Calu3 (cell line): ENCODE measurements at regions not wholly inside any gene's neighbourhood (a gene's known extent, or its start where the extent isn't known, plus 50 kb on each side); places are given as distances from the start of the nearest gene placed in this dataset.

Source experiments
- BruUV-seq: library from RNA; stranded (reverse); fragments of 400-500 nt; replicated peaks from 2 replicates; lab custom pipeline; 2021; lab: Mats Ljungman, UMichigan
- CTCF ChIA-PET: fragments of 300-600 bp; sonication (Branson Sonifier 250); formaldehyde crosslinking; loops from one replicate; lab custom pipeline; 2022; ENCODE audit warnings: antibody characterized with exemption; lab: Charles Lee
- DNase-seq: peaks from one replicate; pipeline ENCODE4 v3.0.0; 2022
- H3K27ac Mint-ChIP-seq: one replicate; pipeline ENCODE4 v1.8.0; 2022; ENCODE audit warnings: mixed read lengths; ENCODE audit not compliant: unreplicated experiment
- H3K27me3 Mint-ChIP-seq: one replicate; pipeline ENCODE4 v1.8.0; 2022; ENCODE audit warnings: mixed read lengths; ENCODE audit not compliant: unreplicated experiment
- H3K36me3 Mint-ChIP-seq: one replicate; pipeline ENCODE4 v1.8.0; 2022; ENCODE audit warnings: mild to moderate bottlenecking, moderate library complexity, mixed read lengths; ENCODE audit not compliant: insufficient read depth, unreplicated experiment
- H3K4me1 Mint-ChIP-seq: one replicate; pipeline ENCODE4 v1.8.0; 2022; ENCODE audit warnings: mild to moderate bottlenecking, low read depth, mixed read lengths; ENCODE audit not compliant: unreplicated experiment
- H3K4me3 Mint-ChIP-seq: one replicate; pipeline ENCODE4 v1.8.0; 2022; ENCODE audit warnings: mild to moderate bottlenecking, low read depth, moderate library complexity, mixed read lengths; ENCODE audit not compliant: unreplicated experiment
- H3K9me3 Mint-ChIP-seq: one replicate; pipeline ENCODE4 v1.8.0; 2022; ENCODE audit warnings: low read depth, mixed read lengths; ENCODE audit not compliant: unreplicated experiment
- intact Hi-C: fragments of 100-400 bp; cut with micrococcal nuclease; formaldehyde crosslinking; loops from one replicate; pipeline ENCODE4 v1.10.0; 2022; ENCODE audit not compliant: unreplicated experiment
- TF ChIP-seq, protein P1 (sequence below): fragments of 200-600 bp; IDR thresholded peaks from one replicate; pipeline ENCODE4 v1.8.0; 2022; ENCODE audit warnings: antibody characterized with exemption; ENCODE audit not compliant: unreplicated experiment

DNA sequence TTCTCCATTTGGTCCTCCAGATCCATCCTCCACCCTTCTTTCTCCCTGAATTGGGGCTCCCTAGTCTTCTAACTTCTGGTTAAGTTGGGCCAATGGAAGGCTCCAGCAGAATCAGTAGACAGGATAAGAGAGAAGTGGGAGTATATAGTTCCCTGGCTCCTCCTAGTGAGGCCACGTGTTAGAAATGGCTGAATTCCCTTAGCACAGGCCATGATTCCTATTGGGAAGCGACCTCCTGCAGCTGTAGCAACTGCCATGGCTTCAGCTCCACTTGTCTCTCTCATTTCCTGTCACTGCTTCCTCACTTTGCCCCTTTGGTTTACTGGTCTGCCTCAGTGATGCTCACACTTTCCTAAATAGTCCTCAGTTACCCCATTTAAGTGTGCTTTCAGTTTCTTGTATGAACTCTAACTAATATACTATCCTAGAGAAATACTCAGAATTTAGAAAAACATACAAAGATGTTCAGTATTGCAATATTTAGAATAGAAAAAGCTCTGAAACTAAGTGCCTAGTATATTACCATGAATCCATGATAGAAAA lies 104.8 kb upstream of the SMARCA2 start:
- CTCF ChIA-PET: no interaction called here

DNA sequence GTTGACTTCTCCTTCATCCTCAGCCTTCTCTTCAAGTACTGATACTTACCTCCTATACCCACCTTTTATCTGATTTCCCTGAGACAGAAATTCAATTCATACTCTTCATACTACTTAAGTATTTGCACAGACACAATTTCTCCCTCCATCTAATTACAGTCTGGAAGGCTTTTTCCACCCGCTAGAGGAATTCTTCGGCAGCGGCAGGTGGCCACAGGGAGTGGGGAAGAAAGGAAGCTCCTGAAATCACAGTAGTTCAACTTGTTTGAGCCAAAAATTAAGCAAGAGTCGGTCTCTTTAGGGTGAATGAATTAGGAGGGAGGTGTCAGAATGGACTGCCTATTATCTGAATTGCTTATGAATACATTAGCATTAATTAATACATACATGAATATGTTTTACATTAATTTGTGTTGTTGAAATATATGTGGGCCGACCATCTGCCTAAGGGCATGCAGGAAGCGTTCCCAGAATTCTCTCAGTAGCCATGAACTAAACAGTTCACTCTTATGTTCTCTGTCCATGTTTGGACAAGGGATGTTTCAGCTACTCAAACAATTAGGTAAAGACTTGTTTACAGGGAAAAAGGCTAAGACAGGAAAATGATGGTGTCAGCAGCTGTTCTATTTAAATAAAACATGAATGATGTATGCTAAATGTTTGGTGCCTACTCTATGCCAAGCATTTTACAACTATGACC lies 101.4 kb upstream of the SMARCA2 start:
- TF ChIP-seq, protein P1, sequence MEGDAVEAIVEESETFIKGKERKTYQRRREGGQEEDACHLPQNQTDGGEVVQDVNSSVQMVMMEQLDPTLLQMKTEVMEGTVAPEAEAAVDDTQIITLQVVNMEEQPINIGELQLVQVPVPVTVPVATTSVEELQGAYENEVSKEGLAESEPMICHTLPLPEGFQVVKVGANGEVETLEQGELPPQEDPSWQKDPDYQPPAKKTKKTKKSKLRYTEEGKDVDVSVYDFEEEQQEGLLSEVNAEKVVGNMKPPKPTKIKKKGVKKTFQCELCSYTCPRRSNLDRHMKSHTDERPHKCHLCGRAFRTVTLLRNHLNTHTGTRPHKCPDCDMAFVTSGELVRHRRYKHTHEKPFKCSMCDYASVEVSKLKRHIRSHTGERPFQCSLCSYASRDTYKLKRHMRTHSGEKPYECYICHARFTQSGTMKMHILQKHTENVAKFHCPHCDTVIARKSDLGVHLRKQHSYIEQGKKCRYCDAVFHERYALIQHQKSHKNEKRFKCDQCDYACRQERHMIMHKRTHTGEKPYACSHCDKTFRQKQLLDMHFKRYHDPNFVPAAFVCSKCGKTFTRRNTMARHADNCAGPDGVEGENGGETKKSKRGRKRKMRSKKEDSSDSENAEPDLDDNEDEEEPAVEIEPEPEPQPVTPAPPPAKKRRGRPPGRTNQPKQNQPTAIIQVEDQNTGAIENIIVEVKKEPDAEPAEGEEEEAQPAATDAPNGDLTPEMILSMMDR: no peak
- no peak for DNase-seq
- Mint-ChIP-seq H3K27me3 (peaks cover 18% of the 10 kb centered on the region), H3K36me3 (no peaks in the 10 kb centered on the region), H3K27ac (no peak overlapping the region), H3K9me3 (peaks cover 3% of the 10 kb centered on the region), H3K4me3 (no peak overlapping the region), H3K4me1 (no peaks in the 10 kb centered on the region)
- CTCF ChIA-PET: no interaction called here
- intact Hi-C loops: no loop called here
- BruUV-seq: no TSS peak

More for the DNA sequence above, 104.8 kb upstream of the SMARCA2 start:
- BruUV-seq: no TSS peak
- Mint-ChIP-seq H3K27me3 (peaks cover 7% of the 10 kb centered on the region), H3K36me3 (no peaks in the 10 kb centered on the region), H3K4me3 (no peak overlapping the region), H3K27ac (no peak overlapping the region), H3K9me3 (peaks cover 3% of the 10 kb centered on the region), H3K4me1 (no peaks in the 10 kb centered on the region)
- intact Hi-C loops: no loop called here
- TF ChIP-seq, protein P1: no peak
- DNase-seq: no peak

DNA sequence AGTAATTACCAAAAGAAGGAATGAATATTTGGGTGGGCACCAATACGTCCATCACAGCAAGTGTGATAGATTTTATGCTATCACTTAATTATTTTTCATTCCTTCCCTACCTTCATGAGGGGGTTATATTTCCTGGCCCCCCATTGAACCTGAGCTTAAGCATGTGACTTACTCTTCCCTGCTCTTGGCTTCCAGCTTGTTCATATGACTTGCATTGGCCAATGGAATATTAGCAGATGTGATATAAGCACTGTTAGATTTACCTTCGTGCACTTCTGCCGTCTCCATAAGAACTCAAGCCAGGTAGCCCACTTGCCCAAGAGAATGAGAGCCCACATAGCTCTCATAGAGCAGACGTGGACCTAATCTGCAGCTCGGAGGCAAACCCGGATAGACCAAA lies 99.1 kb upstream of the SMARCA2 start:
- TF ChIP-seq, protein P1: no peak
- Mint-ChIP-seq H3K27ac (no peak overlapping the region), H3K4me1 (no peaks in the 10 kb centered on the region), H3K36me3 (no peaks in the 10 kb centered on the region), H3K4me3 (peak overlapping the region; percentile 34), H3K9me3 (peaks cover 3% of the 10 kb centered on the region), H3K27me3 (peaks cover 26% of the 10 kb centered on the region)
- intact Hi-C loops: no loop called here
- DNase-seq: no peak
- BruUV-seq: no TSS peak
- CTCF ChIA-PET: no interaction called here

DNA sequence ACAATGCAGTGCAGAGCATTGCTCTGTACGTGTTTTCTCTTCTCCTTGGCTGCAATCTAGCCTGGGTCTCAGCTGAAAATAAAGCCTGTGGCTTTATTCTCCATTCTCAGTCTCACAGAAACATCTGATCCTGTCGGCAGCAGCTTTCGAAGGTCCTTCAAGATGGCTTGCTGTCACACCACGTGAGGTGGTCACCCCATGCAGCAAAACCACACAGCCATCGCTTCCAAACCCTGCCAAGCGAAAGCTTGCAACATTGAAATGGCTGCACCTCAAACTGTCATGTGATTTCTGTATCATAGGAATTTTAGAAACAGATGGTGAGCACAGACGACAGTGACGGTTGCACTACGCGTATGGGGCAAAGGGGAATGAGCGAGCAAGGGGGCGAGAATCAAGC lies 98.5 kb upstream of the SMARCA2 start:
- Mint-ChIP-seq H3K4me3 (peak overlapping the region; percentile 34), H3K27ac (no peak overlapping the region), H3K27me3 (peaks cover 25% of the 10 kb centered on the region), H3K4me1 (no peaks in the 10 kb centered on the region), H3K36me3 (no peaks in the 10 kb centered on the region), H3K9me3 (peaks cover 1% of the 10 kb centered on the region)
- BruUV-seq: no TSS peak
- CTCF ChIA-PET: no interaction called here
- intact Hi-C loops: no loop called here
- TF ChIP-seq, protein P1: no peak
- no peak for DNase-seq
